ENCODE measurements at regions not wholly inside any gene's neighbourhood (a gene's known extent, or its start where the extent isn't known, plus 50 kb on each side); places are given as distances from the start of the nearest gene placed in this dataset.

GRCh38 chr10:8400151-8400550 lies 345.7 kb downstream of the GATA3 start:
- TF ChIP-seq CTCF (IDR thresholded peaks at IDR 0.05), result no peak
- no peak for TF ChIP-seq POLR2A (IDR thresholded peaks at IDR 0.05)

Measured in thyroid gland (tissue), 4 donors.